Hepatocyte (in vitro differentiated cells): ENCODE measurements at regions not wholly inside any gene's neighbourhood (a gene's known extent, or its start where the extent isn't known, plus 50 kb on each side); places are given as distances from the start of the nearest gene placed in this dataset.

Experiments used
- CTCF ChIP-seq: fragments of 200-600 bp; sonication (generic); IDR thresholded peaks from 2 replicates; pipeline ENCODE4 v1.5.1; 2016; ENCODE audit warnings: antibody characterized with exemption, mild to moderate bottlenecking; ENCODE audit not compliant: poor library complexity
- EZH2 ChIP-seq: fragments of 200-600 bp; sonication (generic); IDR thresholded peaks from 2 replicates; pipeline ENCODE4 v1.6.1; 2016; ENCODE audit warnings: antibody characterized with exemption, mild to moderate bottlenecking, borderline replicate concordance
- EZH2phosphoT487 ChIP-seq: fragments of 200-600 bp; sonication (generic); IDR thresholded peaks from one replicate; pipeline ENCODE4 v1.6.1; 2018; ENCODE audit warnings: antibody characterized with exemption, mild to moderate bottlenecking, low read depth, moderate library complexity; ENCODE audit not compliant: unreplicated experiment, severe bottlenecking

- TF ChIP-seq CTCF (no peak), EZH2 (no peak), EZH2phosphoT487 (no peak)
Measured at GRCh38 chr3:187567661-187568121, 102.5 kb downstream of the SST start.
